ENCODE measurements at regions not wholly inside any gene's neighbourhood (a gene's known extent, or its start where the extent isn't known, plus 50 kb on each side); places are given as distances from the start of the nearest gene placed in this dataset.

DNA sequence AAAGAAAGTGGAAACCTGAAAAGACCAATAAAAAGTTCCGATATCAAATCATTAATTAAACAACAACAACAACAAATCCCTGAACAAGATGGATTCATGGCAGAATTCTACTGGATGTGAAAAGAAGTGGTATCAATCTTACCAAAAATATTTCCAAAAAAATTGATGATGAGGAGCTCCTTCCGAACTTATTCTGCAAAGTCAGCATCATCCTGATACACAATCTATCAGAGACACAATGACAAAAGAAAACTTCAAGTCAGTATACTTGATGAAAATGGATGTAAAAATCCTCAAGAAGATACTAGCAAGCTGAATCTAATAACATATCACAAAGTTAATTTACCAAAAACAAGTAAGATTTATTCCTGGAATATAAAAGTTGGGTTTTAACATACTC lies 881.8 kb downstream of the SI start:
- Histone ChIP-seq H3K36me3 (no peaks in the 10 kb centered on the region), H3K27me3 (no peaks in the 10 kb centered on the region), H3K4me3 (no peak overlapping the region), H3K27ac (replicated peaks in 1 of 4) (no peak overlapping the region), H3K9me3 (no peaks in the 10 kb centered on the region), H3K4me1 (no peaks in the 10 kb centered on the region)
- intact Hi-C loops (cut with DNase I) = no loop called here
- TF ChIP-seq EP300 (IDR thresholded peaks at IDR 0.05) = no peak
- TF ChIP-seq, protein P1, sequence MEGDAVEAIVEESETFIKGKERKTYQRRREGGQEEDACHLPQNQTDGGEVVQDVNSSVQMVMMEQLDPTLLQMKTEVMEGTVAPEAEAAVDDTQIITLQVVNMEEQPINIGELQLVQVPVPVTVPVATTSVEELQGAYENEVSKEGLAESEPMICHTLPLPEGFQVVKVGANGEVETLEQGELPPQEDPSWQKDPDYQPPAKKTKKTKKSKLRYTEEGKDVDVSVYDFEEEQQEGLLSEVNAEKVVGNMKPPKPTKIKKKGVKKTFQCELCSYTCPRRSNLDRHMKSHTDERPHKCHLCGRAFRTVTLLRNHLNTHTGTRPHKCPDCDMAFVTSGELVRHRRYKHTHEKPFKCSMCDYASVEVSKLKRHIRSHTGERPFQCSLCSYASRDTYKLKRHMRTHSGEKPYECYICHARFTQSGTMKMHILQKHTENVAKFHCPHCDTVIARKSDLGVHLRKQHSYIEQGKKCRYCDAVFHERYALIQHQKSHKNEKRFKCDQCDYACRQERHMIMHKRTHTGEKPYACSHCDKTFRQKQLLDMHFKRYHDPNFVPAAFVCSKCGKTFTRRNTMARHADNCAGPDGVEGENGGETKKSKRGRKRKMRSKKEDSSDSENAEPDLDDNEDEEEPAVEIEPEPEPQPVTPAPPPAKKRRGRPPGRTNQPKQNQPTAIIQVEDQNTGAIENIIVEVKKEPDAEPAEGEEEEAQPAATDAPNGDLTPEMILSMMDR (IDR thresholded peaks at IDR 0.05) = no peak
- TF ChIP-seq POLR2A (IDR thresholded peaks at IDR 0.05; ENCODE audit: low read depth) = no peak
- TF ChIP-seq POLR2AphosphoS5 (IDR thresholded peaks at IDR 0.05) = no peak
- WGBS = 89% methylated on average over 2 of the region's 2 CpGs
- DNase-seq (ENCODE audit: extremely low spot score) = no peak

DNA sequence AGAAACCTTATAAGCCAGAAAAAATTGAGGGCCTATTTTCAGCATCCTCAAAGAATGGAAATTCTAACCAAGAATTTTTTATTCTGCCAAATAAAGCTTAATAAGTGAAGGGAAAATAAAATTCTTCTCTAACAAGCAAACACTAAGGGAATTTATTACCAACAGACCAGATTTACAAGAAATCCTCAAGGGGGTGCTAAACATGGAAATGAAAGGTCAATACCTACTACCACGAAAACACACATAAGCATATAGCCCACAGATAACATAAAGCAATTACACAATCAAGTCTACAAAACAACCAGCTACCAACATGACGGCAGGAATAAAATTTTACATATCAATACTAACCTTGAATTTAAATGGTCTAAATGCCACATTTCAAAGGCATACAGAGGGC lies 883.5 kb downstream of the SI start:
- H3K4me3 ChIP-seq = no peak overlapping the region
- DNase-seq (ENCODE audit: extremely low spot score) = no peak
- no peak overlapping the region for H3K27ac ChIP-seq (replicated peaks in 1 of 4)
- no peaks in the 10 kb centered on the region for H3K27me3 ChIP-seq
- H3K36me3 ChIP-seq = no peaks in the 10 kb centered on the region
- H3K9me3 ChIP-seq = no peaks in the 10 kb centered on the region
- 85% methylated on average over 2 of the region's 2 CpGs for WGBS
- no peak for TF ChIP-seq POLR2AphosphoS5 (IDR thresholded peaks at IDR 0.05)
- TF ChIP-seq, protein P1 (IDR thresholded peaks at IDR 0.05) = no peak
- intact Hi-C loops (cut with DNase I) = no loop called here
- no peaks in the 10 kb centered on the region for H3K4me1 ChIP-seq

DNA sequence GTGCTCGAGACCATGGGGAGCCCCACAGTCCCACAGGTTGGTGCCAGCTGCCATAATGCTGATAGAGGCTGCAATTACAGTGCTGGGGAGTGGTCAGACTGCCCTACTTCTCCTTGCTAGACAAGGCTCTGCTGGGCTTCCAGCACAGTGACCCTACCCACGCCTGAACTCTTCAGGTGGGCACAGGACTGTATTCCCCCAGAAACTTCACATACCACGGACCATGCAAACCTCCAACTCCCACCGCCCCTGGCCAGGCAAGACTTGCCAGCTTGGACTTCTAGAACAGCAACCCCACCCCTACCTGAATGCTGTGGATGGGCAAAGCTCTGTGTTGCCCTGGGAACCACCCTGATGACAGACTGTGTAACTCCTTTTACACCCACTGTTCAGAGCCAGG lies 885.3 kb downstream of the SI start:
- H3K27me3 ChIP-seq = no peaks in the 10 kb centered on the region
- H3K36me3 ChIP-seq = no peaks in the 10 kb centered on the region
- no peak for TF ChIP-seq POLR2A (IDR thresholded peaks at IDR 0.05; ENCODE audit: low read depth)
- TF ChIP-seq, protein P1 (IDR thresholded peaks at IDR 0.05) = no peak
- TF ChIP-seq EP300 (IDR thresholded peaks at IDR 0.05) = no peak
- no peak for TF ChIP-seq POLR2AphosphoS5 (IDR thresholded peaks at IDR 0.05)
- H3K4me1 ChIP-seq = no peaks in the 10 kb centered on the region
- no peaks in the 10 kb centered on the region for H3K9me3 ChIP-seq
- DNase-seq (ENCODE audit: extremely low spot score) = no peak
- WGBS = 67% methylated on average over 3 of the region's 4 CpGs
- H3K4me3 ChIP-seq = no peak overlapping the region
- intact Hi-C loops (cut with DNase I) = no loop called here
- H3K27ac ChIP-seq (replicated peaks in 1 of 4) = no peak overlapping the region

DNA sequence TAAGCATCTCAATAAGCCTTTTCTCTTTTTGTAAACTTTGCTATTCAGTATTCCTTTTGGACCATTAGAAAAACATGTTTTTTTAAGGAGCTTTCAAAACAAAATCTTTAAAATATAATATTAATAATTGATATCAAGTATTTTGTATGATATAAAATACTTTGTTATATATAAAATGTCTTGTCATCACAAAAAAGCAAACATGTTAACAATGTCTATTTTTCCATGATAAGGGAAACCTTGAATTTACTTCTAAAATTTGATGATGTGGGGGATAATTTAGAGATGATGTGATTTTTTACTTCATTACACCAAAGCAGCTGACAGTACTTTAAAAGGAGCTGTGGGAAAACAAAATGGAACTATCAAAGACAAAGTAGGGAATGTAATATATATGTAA lies 887.7 kb downstream of the SI start:
- TF ChIP-seq EP300 (IDR thresholded peaks at IDR 0.05) = no peak
- no peak for TF ChIP-seq POLR2AphosphoS5 (IDR thresholded peaks at IDR 0.05)
- TF ChIP-seq POLR2A (IDR thresholded peaks at IDR 0.05; ENCODE audit: low read depth) = no peak
- TF ChIP-seq, protein P1 (IDR thresholded peaks at IDR 0.05) = no peak
- intact Hi-C loops (cut with DNase I) = no loop called here
- Histone ChIP-seq H3K27ac (replicated peaks in 1 of 4) (no peak overlapping the region), H3K4me1 (no peaks in the 10 kb centered on the region), H3K4me3 (no peak overlapping the region), H3K27me3 (no peaks in the 10 kb centered on the region), H3K9me3 (no peaks in the 10 kb centered on the region), H3K36me3 (no peaks in the 10 kb centered on the region)
- no peak for DNase-seq (ENCODE audit: extremely low spot score)

DNA sequence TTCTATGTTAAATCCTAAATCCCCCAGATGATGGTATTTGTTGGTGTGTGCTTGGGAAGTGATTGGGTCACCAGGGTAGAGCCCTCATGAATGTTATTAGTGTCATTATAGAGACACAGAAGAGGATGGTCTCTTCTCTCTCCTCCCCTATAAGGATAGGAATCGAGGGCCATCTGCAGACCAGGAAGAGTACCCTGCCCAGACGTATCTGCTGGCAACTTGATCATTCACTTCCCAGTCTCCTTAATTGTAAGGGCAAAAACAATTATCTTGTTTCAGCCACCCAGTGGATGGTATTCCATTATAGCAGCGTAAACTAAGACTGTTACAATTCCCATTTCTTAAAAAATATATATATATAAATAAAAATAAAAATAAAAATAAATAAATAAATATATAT lies 892.2 kb downstream of the SI start:
- no peak for DNase-seq (ENCODE audit: extremely low spot score)
- no peaks in the 10 kb centered on the region for H3K36me3 ChIP-seq
- intact Hi-C loops (cut with DNase I) = no loop called here
- WGBS = 78% methylated on average over 3 of the region's 3 CpGs
- H3K27me3 ChIP-seq = no peaks in the 10 kb centered on the region
- no peak overlapping the region for H3K4me3 ChIP-seq
- TF ChIP-seq EP300 (IDR thresholded peaks at IDR 0.05) (no peak), POLR2A (IDR thresholded peaks at IDR 0.05; ENCODE audit: low read depth) (no peak), POLR2AphosphoS5 (IDR thresholded peaks at IDR 0.05) (no peak)
- TF ChIP-seq, protein P1 (IDR thresholded peaks at IDR 0.05) = no peak
- H3K4me1 ChIP-seq = no peaks in the 10 kb centered on the region
- no peak overlapping the region for H3K27ac ChIP-seq (replicated peaks in 1 of 4)
- no peaks in the 10 kb centered on the region for H3K9me3 ChIP-seq
